ENCODE measurements at regions not wholly inside any gene's neighbourhood (a gene's known extent, or its start where the extent isn't known, plus 50 kb on each side); places are given as distances from the start of the nearest gene placed in this dataset.

GRCh38 chr21:27807596-27807995 lies 840.7 kb upstream of the ADAMTS5 start:
- Histone ChIP-seq H3K9me3 (ENCODE audit: control insufficient read depth, low read length) (no peaks in the 10 kb centered on the region), H3K36me3 (ENCODE audit: control insufficient read depth, insufficient read depth, low read length) (no peaks in the 10 kb centered on the region), H3K4me3 (ENCODE audit: low read length) (no peak overlapping the region), H3K4me1 (ENCODE audit: control insufficient read depth, insufficient read depth, low read length) (no peaks in the 10 kb centered on the region), H3K27me3 (ENCODE audit: control insufficient read depth, insufficient read depth, low read length, poor library complexity, severe bottlenecking) (no peaks in the 10 kb centered on the region), H3K9ac (ENCODE audit: extremely low read depth, low read length, poor library complexity, severe bottlenecking) (no peak overlapping the region), H3K27ac (ENCODE audit: low read depth, low read length) (no peak overlapping the region)
- TF ChIP-seq, protein P1, sequence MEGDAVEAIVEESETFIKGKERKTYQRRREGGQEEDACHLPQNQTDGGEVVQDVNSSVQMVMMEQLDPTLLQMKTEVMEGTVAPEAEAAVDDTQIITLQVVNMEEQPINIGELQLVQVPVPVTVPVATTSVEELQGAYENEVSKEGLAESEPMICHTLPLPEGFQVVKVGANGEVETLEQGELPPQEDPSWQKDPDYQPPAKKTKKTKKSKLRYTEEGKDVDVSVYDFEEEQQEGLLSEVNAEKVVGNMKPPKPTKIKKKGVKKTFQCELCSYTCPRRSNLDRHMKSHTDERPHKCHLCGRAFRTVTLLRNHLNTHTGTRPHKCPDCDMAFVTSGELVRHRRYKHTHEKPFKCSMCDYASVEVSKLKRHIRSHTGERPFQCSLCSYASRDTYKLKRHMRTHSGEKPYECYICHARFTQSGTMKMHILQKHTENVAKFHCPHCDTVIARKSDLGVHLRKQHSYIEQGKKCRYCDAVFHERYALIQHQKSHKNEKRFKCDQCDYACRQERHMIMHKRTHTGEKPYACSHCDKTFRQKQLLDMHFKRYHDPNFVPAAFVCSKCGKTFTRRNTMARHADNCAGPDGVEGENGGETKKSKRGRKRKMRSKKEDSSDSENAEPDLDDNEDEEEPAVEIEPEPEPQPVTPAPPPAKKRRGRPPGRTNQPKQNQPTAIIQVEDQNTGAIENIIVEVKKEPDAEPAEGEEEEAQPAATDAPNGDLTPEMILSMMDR (conservative IDR thresholded peaks at IDR 0.05): no peak
- Mint-ChIP-seq H3K4me3 (no peak overlapping the region), H3K36me3 (ENCODE audit: low read depth) (no peaks in the 10 kb centered on the region), H3K27ac (no peak overlapping the region), H3K9me3 (no peaks in the 10 kb centered on the region), H3K27me3 (ENCODE audit: insufficient read depth) (no peaks in the 10 kb centered on the region), H3K4me1 (no peaks in the 10 kb centered on the region)
- DNase-seq: no peak
- 73 to 92% methylated on average over 2 to 4 of the region's 4 CpGs for WGBS, 2 experiments (ENCODE audit: insufficient coverage in 1 of 2, insufficient read length in 1 of 2)

DNA sequence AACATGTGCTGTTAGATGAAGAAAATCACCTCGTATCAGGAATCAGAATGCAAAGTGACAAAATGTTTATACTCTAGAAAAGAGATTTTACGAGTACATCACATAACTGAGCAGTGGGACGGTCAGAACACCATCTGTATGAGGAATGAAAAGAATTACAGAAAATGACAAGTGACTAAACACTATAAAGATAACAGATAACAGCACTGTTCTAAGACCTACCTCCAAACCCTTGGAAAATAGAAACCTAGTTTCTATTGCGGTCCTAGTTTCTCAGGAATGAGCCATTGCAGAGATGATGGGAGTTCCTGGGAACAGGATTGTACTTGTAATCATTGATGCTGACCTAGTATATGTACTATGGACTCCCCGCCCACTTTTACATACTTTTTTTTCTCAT lies 839.4 kb upstream of the ADAMTS5 start:
- WGBS, 2 experiments (ENCODE audit: insufficient coverage in 1 of 2, insufficient read length in 1 of 2): 91 to 94% methylated on average over 3 to 5 of the region's 5 CpGs
- H3K9me3 ChIP-seq (ENCODE audit: control insufficient read depth, low read length): no peaks in the 10 kb centered on the region
- no peak overlapping the region for H3K4me3 Mint-ChIP-seq
- no peaks in the 10 kb centered on the region for H3K4me1 Mint-ChIP-seq
- H3K27ac ChIP-seq (ENCODE audit: low read depth, low read length): no peak overlapping the region
- TF ChIP-seq, protein P1 (conservative IDR thresholded peaks at IDR 0.05): no peak
- no peaks in the 10 kb centered on the region for H3K27me3 Mint-ChIP-seq (ENCODE audit: insufficient read depth)
- no peak overlapping the region for H3K4me3 ChIP-seq (ENCODE audit: low read length)
- H3K27me3 ChIP-seq (ENCODE audit: control insufficient read depth, insufficient read depth, low read length, poor library complexity, severe bottlenecking): no peaks in the 10 kb centered on the region
- DNase-seq: no peak
- H3K36me3 ChIP-seq (ENCODE audit: control insufficient read depth, insufficient read depth, low read length): no peaks in the 10 kb centered on the region
- no peaks in the 10 kb centered on the region for H3K36me3 Mint-ChIP-seq (ENCODE audit: low read depth)
- H3K4me1 ChIP-seq (ENCODE audit: control insufficient read depth, insufficient read depth, low read length): no peaks in the 10 kb centered on the region
- H3K9ac ChIP-seq (ENCODE audit: extremely low read depth, low read length, poor library complexity, severe bottlenecking): no peak overlapping the region
- H3K9me3 Mint-ChIP-seq: no peaks in the 10 kb centered on the region
- no peak overlapping the region for H3K27ac Mint-ChIP-seq

DNA sequence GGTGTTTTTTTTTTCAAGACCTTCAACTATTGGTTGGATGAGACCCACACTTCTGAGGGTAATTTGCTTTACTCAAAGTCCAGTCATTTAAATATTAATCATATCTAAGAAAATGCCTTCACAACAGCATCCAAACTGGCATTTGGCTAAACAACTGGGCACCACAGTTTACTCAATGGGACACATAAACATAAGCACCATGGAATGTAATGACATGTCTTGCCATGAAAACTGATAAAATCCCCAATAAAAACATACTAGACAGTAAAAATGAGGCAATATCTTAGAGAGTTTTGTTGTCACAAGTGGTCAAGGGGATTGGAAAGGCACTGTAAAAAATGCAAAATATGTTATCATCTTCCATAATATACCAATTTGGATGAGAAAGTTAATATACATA lies 838.8 kb upstream of the ADAMTS5 start:
- H3K36me3 Mint-ChIP-seq (ENCODE audit: low read depth): no peaks in the 10 kb centered on the region
- H3K36me3 ChIP-seq (ENCODE audit: control insufficient read depth, insufficient read depth, low read length): no peaks in the 10 kb centered on the region
- H3K4me3 Mint-ChIP-seq: no peak overlapping the region
- H3K9me3 ChIP-seq (ENCODE audit: control insufficient read depth, low read length): no peaks in the 10 kb centered on the region
- H3K4me1 Mint-ChIP-seq: no peaks in the 10 kb centered on the region
- no peak overlapping the region for H3K27ac Mint-ChIP-seq
- TF ChIP-seq, protein P1 (conservative IDR thresholded peaks at IDR 0.05): no peak
- no peaks in the 10 kb centered on the region for H3K4me1 ChIP-seq (ENCODE audit: control insufficient read depth, insufficient read depth, low read length)
- no peak overlapping the region for H3K27ac ChIP-seq (ENCODE audit: low read depth, low read length)
- no peak overlapping the region for H3K4me3 ChIP-seq (ENCODE audit: low read length)
- no peaks in the 10 kb centered on the region for H3K27me3 ChIP-seq (ENCODE audit: control insufficient read depth, insufficient read depth, low read length, poor library complexity, severe bottlenecking)
- H3K9ac ChIP-seq (ENCODE audit: extremely low read depth, low read length, poor library complexity, severe bottlenecking): no peak overlapping the region
- H3K9me3 Mint-ChIP-seq: no peaks in the 10 kb centered on the region
- no peak for DNase-seq
- no peaks in the 10 kb centered on the region for H3K27me3 Mint-ChIP-seq (ENCODE audit: insufficient read depth)

Measured in endodermal cell (in vitro differentiated cells).